Omental fat pad (tissue), 3 donors: ENCODE measurements at regions not wholly inside any gene's neighbourhood (a gene's known extent, or its start where the extent isn't known, plus 50 kb on each side); places are given as distances from the start of the nearest gene placed in this dataset.
A peak's percentile ranks its signal among the peaks of the same experiment; 100 is the strongest.

Experiments used
- ATAC-seq: fragments of 150-250 bp; one replicate; pipeline ENCODE4 v1.9.1; 2016; ENCODE audit warnings: mild to moderate bottlenecking, moderate library complexity; ENCODE audit not compliant: low FRiP score
- DNase-seq: peaks from one replicate; pipeline ENCODE4 v3.0.0-alpha.2; 2019; ENCODE audit warnings: low spot score
- CTCF ChIP-seq, 3 donors: fragments of 450-650 bp; IDR thresholded peaks; one replicate each; pipeline ENCODE4 v1.5.1; 2016 to 2017; ENCODE audit warnings: antibody characterized with exemption in 3 of 3, mild to moderate bottlenecking in 3 of 3, moderate library complexity in 2 of 3

- DNase-seq (no peak), ATAC-seq (no peak)
- no peak for TF ChIP-seq CTCF (IDR thresholded peaks at IDR 0.05)
These were observed 70.3 kb upstream of the BASP1 start for GRCh38 chr5:17147170-17147569.

- DNase-seq (no peak), ATAC-seq (peak; percentile 83)
- no peak for TF ChIP-seq CTCF (IDR thresholded peaks at IDR 0.05)
These were observed 69.8 kb upstream of the BASP1 start for GRCh38 chr5:17147617-17148016.

- no peak for ATAC-seq
- TF ChIP-seq CTCF (IDR thresholded peaks at IDR 0.05) = no peak
- no peak for DNase-seq
These were observed 69.0 kb upstream of the BASP1 start for GRCh38 chr5:17148481-17148880.

- DNase-seq (no peak), ATAC-seq (no peak)
- TF ChIP-seq CTCF (IDR thresholded peaks at IDR 0.05) = no peak
These were observed 67.6 kb upstream of the BASP1 start for GRCh38 chr5:17149786-17150185.

- DNase-seq (no peak), ATAC-seq (no peak)
- TF ChIP-seq CTCF (IDR thresholded peaks at IDR 0.05) = no peak
These were observed 66.9 kb upstream of the BASP1 start for GRCh38 chr5:17150531-17150930.

GRCh38 chr5:17151686-17152085, 65.7 kb upstream of the BASP1 start:
- no peak for TF ChIP-seq CTCF (IDR thresholded peaks at IDR 0.05)
- DNase-seq (no peak), ATAC-seq (no peak)

- ATAC-seq (no peak), DNase-seq (no peak)
- TF ChIP-seq CTCF (IDR thresholded peaks at IDR 0.05) = no peak
These were observed 63.0 kb upstream of the BASP1 start for GRCh38 chr5:17154211-17154996.
